Hepatocyte (in vitro differentiated cells): ENCODE measurements at regions not wholly inside any gene's neighbourhood (a gene's known extent, or its start where the extent isn't known, plus 50 kb on each side); places are given as distances from the start of the nearest gene placed in this dataset.

Experiments used
- EZH2 ChIP-seq: fragments of 200-600 bp; sonication (generic); IDR thresholded peaks from 2 replicates; pipeline ENCODE4 v1.6.1; 2016; ENCODE audit warnings: antibody characterized with exemption, mild to moderate bottlenecking, borderline replicate concordance
- EZH2phosphoT487 ChIP-seq: fragments of 200-600 bp; sonication (generic); IDR thresholded peaks from one replicate; pipeline ENCODE4 v1.6.1; 2018; ENCODE audit warnings: antibody characterized with exemption, mild to moderate bottlenecking, low read depth, moderate library complexity; ENCODE audit not compliant: unreplicated experiment, severe bottlenecking
- TF ChIP-seq, protein P1 (sequence below): fragments of 200-600 bp; sonication (generic); IDR thresholded peaks from 2 replicates; pipeline ENCODE4 v1.5.1; 2016; ENCODE audit warnings: antibody characterized with exemption, mild to moderate bottlenecking; ENCODE audit not compliant: poor library complexity

DNA sequence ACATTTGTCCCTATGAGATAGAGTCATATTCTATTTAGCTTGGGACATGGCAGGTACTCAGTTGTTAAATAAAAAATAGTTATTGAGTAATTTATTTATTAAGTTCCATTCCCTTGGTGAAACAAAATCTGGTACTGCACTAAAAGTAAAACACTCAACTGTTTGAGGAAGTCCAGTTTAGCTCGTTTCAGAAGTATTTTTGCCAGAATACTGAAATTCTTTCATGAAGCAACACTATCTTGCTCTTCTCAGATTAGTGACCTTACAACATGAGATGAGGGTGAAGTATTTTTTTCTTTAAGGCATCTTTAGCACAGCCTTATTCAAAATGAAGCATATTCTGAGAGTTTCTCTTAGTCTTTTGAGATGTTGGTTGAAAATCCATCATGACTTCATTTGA is 106.0 kb downstream of the ZNF365 start:
- TF ChIP-seq, protein P1, sequence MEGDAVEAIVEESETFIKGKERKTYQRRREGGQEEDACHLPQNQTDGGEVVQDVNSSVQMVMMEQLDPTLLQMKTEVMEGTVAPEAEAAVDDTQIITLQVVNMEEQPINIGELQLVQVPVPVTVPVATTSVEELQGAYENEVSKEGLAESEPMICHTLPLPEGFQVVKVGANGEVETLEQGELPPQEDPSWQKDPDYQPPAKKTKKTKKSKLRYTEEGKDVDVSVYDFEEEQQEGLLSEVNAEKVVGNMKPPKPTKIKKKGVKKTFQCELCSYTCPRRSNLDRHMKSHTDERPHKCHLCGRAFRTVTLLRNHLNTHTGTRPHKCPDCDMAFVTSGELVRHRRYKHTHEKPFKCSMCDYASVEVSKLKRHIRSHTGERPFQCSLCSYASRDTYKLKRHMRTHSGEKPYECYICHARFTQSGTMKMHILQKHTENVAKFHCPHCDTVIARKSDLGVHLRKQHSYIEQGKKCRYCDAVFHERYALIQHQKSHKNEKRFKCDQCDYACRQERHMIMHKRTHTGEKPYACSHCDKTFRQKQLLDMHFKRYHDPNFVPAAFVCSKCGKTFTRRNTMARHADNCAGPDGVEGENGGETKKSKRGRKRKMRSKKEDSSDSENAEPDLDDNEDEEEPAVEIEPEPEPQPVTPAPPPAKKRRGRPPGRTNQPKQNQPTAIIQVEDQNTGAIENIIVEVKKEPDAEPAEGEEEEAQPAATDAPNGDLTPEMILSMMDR = no peak
- TF ChIP-seq EZH2 (no peak), EZH2phosphoT487 (no peak)
